HG03469 (cell line): ENCODE measurements at regions not wholly inside any gene's neighbourhood (a gene's known extent, or its start where the extent isn't known, plus 50 kb on each side); places are given as distances from the start of the nearest gene placed in this dataset.

ENCODE experiments used
- ATAC-seq: cut with Tn5 transposase; IDR thresholded peaks from one replicate; pipeline ENCODE4 v1.9.1; 2021; ENCODE audit warnings: mild to moderate bottlenecking, moderate library complexity, moderate number of reproducible peaks; ENCODE audit not compliant: unreplicated experiment

- ATAC-seq: no peak
Observed at GRCh38 chr14:32018391-32019092, 58.6 kb upstream of the ARHGAP5 start.

GRCh38 chr14:32019276-32019675 is 57.8 kb upstream of the ARHGAP5 start:
- no peak for ATAC-seq

- no peak for ATAC-seq
Observed at GRCh38 chr14:32020882-32021281, 56.2 kb upstream of the ARHGAP5 start.

- no peak for ATAC-seq
Observed at GRCh38 chr14:32021341-32021740, 55.8 kb upstream of the ARHGAP5 start.

GRCh38 chr14:32022525-32022924 is 54.6 kb upstream of the ARHGAP5 start:
- no peak for ATAC-seq

GRCh38 chr14:32022938-32023466 is 54.1 kb upstream of the ARHGAP5 start:
- no peak for ATAC-seq

- no peak for ATAC-seq
Observed at GRCh38 chr14:32023540-32023939, 53.6 kb upstream of the ARHGAP5 start.

- ATAC-seq: no peak
Observed at GRCh38 chr14:32027255-32027939, 49.7 kb upstream of the ARHGAP5 start.
